Left lobe of liver (tissue), 2 donors: ENCODE measurements at regions not wholly inside any gene's neighbourhood (a gene's known extent, or its start where the extent isn't known, plus 50 kb on each side); places are given as distances from the start of the nearest gene placed in this dataset.
"Not testable (repeated sequence)": the region's sequence is repeated elsewhere in the genome, so short reads cannot be mapped to it uniquely, and the experiment has no call there.

Source experiments
- ATAC-seq: fragments of 200-7000 bp; cut with Tn5 transposase; one replicate; pipeline ENCODE4 v1.9.1; 2020; ENCODE audit warnings: mild to moderate bottlenecking, moderate library complexity
- DNase-seq: peaks from one replicate; pipeline ENCODE4 v3.0.0-alpha.2; 2020; ENCODE audit warnings: low spot score
- donor health status: DM: no; HTN: no; CAD: no; lungs with moderate emphysema.
- donor health status: DM: no; HTN: yes; CAD: no.

DNA sequence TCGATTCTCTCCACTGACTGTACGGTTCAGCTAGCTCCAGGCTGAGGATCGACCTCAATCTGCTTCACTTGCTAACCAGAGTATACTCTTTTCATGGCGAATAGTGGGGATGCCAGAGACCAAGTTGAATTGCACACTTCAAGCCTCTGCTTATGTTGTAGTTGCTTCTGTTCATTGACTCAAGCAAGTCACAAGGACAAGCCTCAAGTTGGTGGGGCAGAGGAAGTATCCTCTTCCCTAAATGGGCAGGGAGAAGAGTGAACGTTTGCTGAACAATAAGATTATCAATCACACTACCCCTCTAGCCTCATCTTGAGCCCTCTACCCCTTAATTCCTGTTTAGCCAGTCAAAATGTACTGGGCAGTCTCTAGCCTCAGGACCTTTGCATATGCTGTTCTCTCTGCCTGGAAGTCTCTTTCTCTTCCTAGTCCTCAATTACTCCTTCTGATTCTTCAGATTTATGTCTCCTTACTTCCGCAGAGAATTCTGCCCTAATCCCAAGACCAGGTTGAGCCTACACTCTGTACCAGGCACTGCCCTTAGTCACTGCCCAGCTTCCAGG lies 390.4 kb upstream of the PROK2 start:
- DNase-seq (no peak), ATAC-seq (no peak)

DNA sequence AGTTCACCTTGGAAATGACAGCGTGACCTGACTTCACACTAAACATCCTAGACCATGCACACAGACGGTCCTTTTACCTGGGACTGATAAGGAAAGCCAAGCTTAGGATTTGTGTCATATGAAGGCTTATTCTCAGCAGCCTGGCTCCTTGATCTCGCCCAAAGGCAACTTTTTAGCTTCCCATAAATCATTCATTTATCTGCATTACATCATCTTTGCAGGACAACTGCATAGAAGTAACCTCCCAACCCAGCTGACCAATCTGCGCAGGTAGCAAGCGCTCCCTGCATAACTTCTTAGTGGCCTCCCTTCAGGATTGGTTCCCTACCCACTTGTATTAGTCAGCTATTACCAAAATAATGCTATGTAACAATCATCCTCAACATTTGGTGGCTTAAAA lies 389.9 kb upstream of the PROK2 start:
- ATAC-seq (no peak), DNase-seq (no peak)

DNA sequence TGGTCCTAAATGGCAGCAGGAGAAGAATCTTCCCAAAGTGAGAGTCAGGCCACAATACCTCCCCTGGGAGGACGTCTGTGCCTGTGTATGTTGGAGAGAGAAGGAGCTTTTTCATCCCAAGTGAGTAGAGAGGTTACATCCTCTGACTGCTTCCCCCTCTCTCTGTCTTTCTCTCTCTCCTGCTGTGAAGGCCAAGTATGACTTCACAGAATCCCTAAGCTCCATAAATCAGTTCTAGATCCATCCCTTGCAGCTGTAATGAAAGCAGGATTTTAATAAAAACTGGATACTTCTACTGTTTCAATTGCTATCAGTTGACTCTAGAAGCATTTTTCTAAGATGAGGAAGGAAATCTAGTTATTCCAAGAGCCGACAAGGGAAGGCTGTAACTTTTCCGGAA lies 389.1 kb upstream of the PROK2 start:
- ATAC-seq: no peak
- DNase-seq: no peak

- ATAC-seq: peak; percentile 94
- peak; percentile 81 for DNase-seq
Measured at GRCh38 chr3:72171946-72172345, 387.0 kb upstream of the PROK2 start.

- no peak for ATAC-seq
- no peak for DNase-seq
Measured at GRCh38 chr3:72171463-72171881, 386.5 kb upstream of the PROK2 start.

DNA sequence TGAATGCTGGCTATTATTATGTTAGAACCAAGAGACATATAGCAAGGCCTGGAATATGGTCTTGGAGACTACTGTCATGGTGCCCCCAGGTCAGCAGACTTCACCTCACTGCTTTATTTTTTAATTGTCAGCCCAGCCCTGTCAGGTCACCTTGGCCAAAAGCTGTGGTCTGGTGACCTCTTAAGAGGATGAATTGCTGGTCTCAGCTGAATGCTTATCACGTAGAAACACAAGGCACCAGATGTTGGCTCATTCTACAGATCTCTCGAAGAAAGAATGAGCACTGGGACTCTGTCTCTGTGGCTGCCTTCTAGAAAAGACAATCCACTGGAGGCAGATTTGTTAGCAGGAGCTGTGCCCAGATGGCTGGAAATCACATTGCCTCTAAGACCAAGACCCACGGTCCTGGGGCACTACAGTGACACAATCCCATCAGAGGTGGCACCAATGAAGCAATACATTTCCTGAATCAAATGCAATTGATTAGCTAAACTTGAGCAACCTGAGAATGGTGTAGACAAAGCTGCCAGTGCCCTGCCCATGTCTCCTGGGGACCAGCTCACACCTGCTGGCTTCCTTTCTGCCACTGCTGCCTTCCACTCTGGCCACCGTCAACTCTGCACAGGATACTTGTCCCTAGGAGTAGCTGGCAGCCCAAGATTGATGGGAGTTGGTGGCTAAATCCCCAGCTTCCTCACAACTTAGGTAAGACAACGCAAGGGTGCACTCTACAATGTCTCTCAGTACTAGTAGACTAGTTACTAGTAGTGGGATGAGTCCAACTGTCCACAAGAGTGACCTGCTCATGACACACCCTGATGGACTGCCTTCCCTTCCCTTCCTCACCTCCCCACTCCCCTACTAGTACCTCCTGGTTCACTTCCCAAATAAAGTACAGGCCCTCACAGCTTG lies 384.9 kb upstream of the PROK2 start:
- ATAC-seq (peak; percentile 8), DNase-seq (no peak)

DNA sequence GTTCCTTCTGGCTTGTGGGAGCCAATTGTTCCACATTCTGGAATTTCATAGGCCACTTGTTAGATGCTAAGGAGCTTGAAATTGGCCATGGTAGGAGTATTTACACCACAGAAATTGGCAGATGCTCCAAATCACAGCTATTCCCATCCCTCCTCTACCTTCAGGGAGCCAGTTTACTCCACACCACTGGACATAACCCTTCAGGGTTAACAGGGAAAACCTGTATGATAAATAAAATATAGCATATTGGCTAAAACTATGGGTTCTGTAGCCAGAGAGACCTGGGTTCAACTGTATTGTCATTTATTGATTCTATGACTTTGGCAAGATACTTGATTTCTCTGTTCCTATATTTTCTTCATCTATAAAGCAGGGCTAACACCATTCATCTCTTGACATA lies 384.2 kb upstream of the PROK2 start:
- no peak for DNase-seq
- ATAC-seq: no peak

GRCh38 chr3:72165808-72166207 lies 380.9 kb upstream of the PROK2 start:
- ATAC-seq (peak; percentile 75), DNase-seq (no peak)

- ATAC-seq (peak; percentile 8), DNase-seq (no peak)
Measured at GRCh38 chr3:72165317-72165716, 380.4 kb upstream of the PROK2 start.

DNA sequence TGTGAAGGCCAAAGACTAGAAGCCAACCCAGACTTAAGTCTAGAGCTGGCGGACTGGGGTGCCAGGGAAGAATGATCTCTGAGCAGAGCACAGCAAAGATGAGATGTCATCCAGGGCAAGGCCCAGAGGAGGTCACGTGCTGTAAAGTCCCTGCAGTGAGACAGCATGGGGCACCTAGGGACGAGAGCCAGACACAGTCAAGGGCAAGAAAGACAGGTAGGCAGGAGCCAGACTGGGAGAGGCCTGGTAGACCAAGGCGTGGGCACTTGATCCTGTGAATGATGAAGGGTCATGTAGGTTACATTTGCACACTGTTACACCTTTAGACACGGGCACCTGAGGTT lies 379.7 kb upstream of the PROK2 start:
- no peak for DNase-seq
- ATAC-seq: no peak

- no peak for DNase-seq
Measured at GRCh38 chr3:72163809-72164634, 379.1 kb upstream of the PROK2 start.

GRCh38 chr3:72162649-72163184 lies 377.8 kb upstream of the PROK2 start:
- DNase-seq (no peak), ATAC-seq (no peak)

More at GRCh38 chr3:72163809-72164634, 379.1 kb upstream of the PROK2 start:
- ATAC-seq: no peak

DNA sequence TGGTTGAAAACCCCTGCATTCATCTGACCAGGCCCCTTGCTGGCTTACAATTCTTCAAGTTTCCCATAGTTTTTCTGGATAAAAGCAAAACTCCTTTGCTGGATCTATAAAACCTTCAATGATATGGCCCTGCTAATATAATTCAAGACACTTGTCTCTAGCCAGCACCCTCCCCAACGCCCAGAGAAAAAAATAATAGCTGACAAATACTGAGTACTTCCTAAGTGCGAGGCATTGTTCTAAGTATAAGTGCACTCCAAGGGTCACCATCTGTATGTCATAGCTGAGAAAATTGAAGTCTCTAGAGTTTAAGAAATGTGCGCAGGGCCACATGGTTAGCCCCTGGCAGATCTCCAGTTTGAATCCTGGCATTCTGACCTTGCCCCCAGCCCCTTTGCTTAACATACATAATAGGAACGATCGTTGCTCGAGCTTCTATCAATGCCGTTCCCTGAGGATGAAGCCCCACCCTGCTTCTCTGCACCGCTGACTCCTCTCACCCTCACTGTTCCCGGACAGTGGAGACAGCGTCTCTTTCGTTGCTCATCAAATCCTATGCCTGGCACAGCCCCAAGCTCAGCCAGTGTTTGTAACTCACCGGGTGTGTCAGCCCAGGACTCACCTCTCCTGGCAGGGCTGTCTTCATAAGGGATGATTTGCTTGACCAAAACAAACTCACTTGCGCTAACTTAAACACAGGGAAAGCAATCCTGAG lies 377.1 kb upstream of the PROK2 start:
- ATAC-seq: peak; percentile 75

GRCh38 chr3:72161285-72161684 lies 376.3 kb upstream of the PROK2 start:
- not testable (repeated sequence) for ATAC-seq, DNase-seq

More for the DNA sequence above, 377.1 kb upstream of the PROK2 start:
- peak; percentile 59 for DNase-seq

DNA sequence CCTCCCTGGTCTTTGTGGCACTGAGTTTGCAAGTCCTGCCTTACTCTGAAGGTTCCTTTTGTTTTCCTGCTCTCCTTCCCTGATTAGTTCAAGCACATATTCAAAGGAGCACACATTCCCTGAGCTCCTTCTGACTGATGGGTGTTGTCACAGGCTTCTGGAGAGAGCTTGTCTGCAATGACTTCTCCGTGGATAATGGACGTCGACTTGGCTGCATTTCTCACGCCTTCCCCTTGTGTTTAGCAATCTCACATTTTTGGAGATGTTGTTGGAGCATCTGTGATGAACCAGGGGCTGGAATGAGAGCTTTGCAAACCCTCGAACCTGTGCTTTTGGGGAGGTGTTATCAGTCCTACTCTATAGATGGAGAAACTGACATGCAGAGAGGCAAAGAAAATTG lies 375.4 kb upstream of the PROK2 start:
- ATAC-seq: no peak
- DNase-seq: no peak

GRCh38 chr3:72159487-72159886 lies 374.5 kb upstream of the PROK2 start:
- DNase-seq (no peak), ATAC-seq (no peak)

- no peak for DNase-seq
- no peak for ATAC-seq
Measured at GRCh38 chr3:72158639-72159326, 373.8 kb upstream of the PROK2 start.

- ATAC-seq (no peak), DNase-seq (no peak)
Measured at GRCh38 chr3:72157748-72158638, 373.0 kb upstream of the PROK2 start.
